Heart right ventricle (tissue), 16 donors: ENCODE measurements at regions not wholly inside any gene's neighbourhood (a gene's known extent, or its start where the extent isn't known, plus 50 kb on each side); places are given as distances from the start of the nearest gene placed in this dataset.
A peak's percentile ranks its signal among the peaks of the same experiment; 100 is the strongest.
"Not testable (repeated sequence)": the region's sequence is repeated elsewhere in the genome, so short reads cannot be mapped to it uniquely, and the experiment has no call there.

Experiments
- ATAC-seq, 8 donors: fragments of 200-7000 bp; cut with Tn5 transposase; one replicate each; pipeline ENCODE4 v1.9.1; 2020; ENCODE audit warnings: mild to moderate bottlenecking in 8 of 8, moderate library complexity in 8 of 8, moderate number of reproducible peaks in 1 of 8
- DNase-seq, 2 donors: peaks; one replicate each; pipeline ENCODE4 v3.0.0-alpha.2; 2020
- H3K27ac ChIP-seq, 10 donors: fragments of 200-600 bp; sonication (generic) in 2 of 10; one replicate each; pipeline versions ENCODE4 v1.5.0 to v1.8.0; 2020 to 2022; ENCODE audit warnings: mild to moderate bottlenecking in 3 of 10
- H3K27me3 ChIP-seq, 7 donors: fragments of 200-600 bp; one replicate each; pipeline ENCODE4 v1.8.0; 2021 to 2022; ENCODE audit warnings: mild to moderate bottlenecking in 2 of 7
- H3K36me3 ChIP-seq, 9 donors: fragments of 200-600 bp; sonication (generic) in 1 of 9; one replicate each; pipeline versions ENCODE4 v1.5.0 to v1.8.0; 2020 to 2022; ENCODE audit warnings: mild to moderate bottlenecking in 2 of 9
- H3K4me1 ChIP-seq, 9 donors: fragments of 200-600 bp; sonication (generic) in 1 of 9; one replicate each; pipeline versions ENCODE4 v1.5.0 to v1.8.0; 2020 to 2022; ENCODE audit warnings: mild to moderate bottlenecking in 4 of 9
- H3K4me3 ChIP-seq, 10 donors: fragments of 200-600 bp; sonication (generic) in 2 of 10; one replicate each; pipeline versions ENCODE4 v1.5.0 to v1.8.0; 2020 to 2022; ENCODE audit warnings: mild to moderate bottlenecking in 7 of 10, moderate library complexity in 2 of 10
- H3K9me3 ChIP-seq, 11 donors: fragments of 200-600 bp in 10 of 11; sonication (generic) in 2 of 11; one replicate each; pipeline versions ENCODE4 v1.5.0 to v1.8.0; 2013 to 2022; ENCODE audit warnings: mild to moderate bottlenecking in 2 of 11, control low read depth in 1 of 11, moderate library complexity in 1 of 11
- WGBS, 2 donors: extraction: QIAGEN DNeasy Blood & Tissue Kit; methylation state at CpG; one replicate each; pipeline ENCODE4 v1.1.7; 2013; ENCODE audit warnings: inconsistent platforms in 1 of 2; 5-methylcytosine and 5-hydroxymethylcytosine counted together
- intact Hi-C, 10 donors: fragments of 100-400 bp; cut with DNase I; formaldehyde crosslinking; loops; one replicate each; pipeline versions ENCODE4 v1.11.1 to v1.14.2; 2022
- TF ChIP-seq, protein P1 (sequence below), 9 donors: fragments of 200-600 bp; sonication (generic) in 2 of 9; IDR thresholded peaks; one replicate each; pipeline versions ENCODE4 v1.5.0 to v1.8.0; 2021 to 2022; ENCODE audit warnings: antibody characterized with exemption in 9 of 9, mild to moderate bottlenecking in 5 of 9, moderate library complexity in 1 of 9
- donor health status: Arrhythmogenic right ventricular cardiomyopathy.
- donor health status: ischemic (EF 13 %, LVEDD 7.1; RV severe dilation, severe dysfunction).
- donor health status: healthy with polysubstance abuse.
- donor health status: DM: no; HTN: yes; CAD: no.
- donor health status: DM: no; HTN: no; CAD: no.
- donor health status: ischemic (EF 25% LVEDD 6.9; RV normal size, moderate dysfunction).
- donor health status: ischemic (EF 25% LVEDD 5.7; RV mildly dilated, moderate dysfunction).
- donor health status: healthy.
- donor health status: DM: yes; HTN: yes; CAD: no.
- donor health status: Ischemic cardiomyopathy.
- donor health status: ischemic (EF 35%, LVEDD 5.7; RV mildly dilated, moderate dysfunction).
- donor health status: nonischemic (EF 11% LVEDD 7.7; RV severe dilation, severe dysfunction).
- donor health status: DM: yes; HTN: yes; CAD: no.
- donor health status: PGD.
- donor health status: ischemic (EF 29% LVEDD 5.4; RV normal size, mild dysfunction).
- donor health status: nonischemic (EF 23%, LVEDD 6.1; RV moderate dilation, normal function).

DNA sequence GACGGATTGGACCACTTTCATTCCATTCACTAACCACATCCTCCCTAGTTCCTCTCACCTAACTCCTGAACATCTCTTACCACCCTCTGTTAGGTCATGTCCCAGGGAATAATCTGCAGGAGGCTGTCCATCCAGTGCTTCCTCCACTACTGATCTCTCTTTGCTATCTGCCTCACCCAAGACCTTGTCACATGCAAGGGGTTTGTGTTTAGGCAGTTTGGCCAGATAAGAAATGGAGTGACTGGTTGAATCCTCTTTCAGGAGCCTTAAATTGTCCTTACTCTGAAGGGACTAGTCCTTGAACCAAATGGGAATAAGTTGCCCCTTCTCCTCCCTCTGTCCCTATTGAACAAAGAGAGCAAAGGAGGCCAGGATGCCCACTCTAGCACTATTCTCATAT is 249.2 kb upstream of the BTG1 start:
- Histone ChIP-seq H3K9me3 (peaks cover 0 to 35% (median 13%) of the 10 kb centered on the region in 11 donors), H3K36me3 (no peaks in the 10 kb centered on the region), H3K4me1 (peaks cover 0 to 31% (median 16%) of the 10 kb centered on the region in 9 donors), H3K27ac (peak overlapping the region in 1 of 10 donors; percentile 15), H3K4me3 (no peak overlapping the region), H3K27me3 (no peaks in the 10 kb centered on the region)
- 92 to 95% methylated on average over 1 of the region's 1 CpG for WGBS, 2 donors
- no peak for DNase-seq
- TF ChIP-seq, protein P1, sequence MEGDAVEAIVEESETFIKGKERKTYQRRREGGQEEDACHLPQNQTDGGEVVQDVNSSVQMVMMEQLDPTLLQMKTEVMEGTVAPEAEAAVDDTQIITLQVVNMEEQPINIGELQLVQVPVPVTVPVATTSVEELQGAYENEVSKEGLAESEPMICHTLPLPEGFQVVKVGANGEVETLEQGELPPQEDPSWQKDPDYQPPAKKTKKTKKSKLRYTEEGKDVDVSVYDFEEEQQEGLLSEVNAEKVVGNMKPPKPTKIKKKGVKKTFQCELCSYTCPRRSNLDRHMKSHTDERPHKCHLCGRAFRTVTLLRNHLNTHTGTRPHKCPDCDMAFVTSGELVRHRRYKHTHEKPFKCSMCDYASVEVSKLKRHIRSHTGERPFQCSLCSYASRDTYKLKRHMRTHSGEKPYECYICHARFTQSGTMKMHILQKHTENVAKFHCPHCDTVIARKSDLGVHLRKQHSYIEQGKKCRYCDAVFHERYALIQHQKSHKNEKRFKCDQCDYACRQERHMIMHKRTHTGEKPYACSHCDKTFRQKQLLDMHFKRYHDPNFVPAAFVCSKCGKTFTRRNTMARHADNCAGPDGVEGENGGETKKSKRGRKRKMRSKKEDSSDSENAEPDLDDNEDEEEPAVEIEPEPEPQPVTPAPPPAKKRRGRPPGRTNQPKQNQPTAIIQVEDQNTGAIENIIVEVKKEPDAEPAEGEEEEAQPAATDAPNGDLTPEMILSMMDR (IDR thresholded peaks at IDR 0.05), result no peak
- no peak for ATAC-seq
- intact Hi-C loops, result loop anchor here in 1 of 10 donors (5.0 kb wide), 1 partner anchor 248 kb away; the partner anchor contains the start of gene BTG1

DNA sequence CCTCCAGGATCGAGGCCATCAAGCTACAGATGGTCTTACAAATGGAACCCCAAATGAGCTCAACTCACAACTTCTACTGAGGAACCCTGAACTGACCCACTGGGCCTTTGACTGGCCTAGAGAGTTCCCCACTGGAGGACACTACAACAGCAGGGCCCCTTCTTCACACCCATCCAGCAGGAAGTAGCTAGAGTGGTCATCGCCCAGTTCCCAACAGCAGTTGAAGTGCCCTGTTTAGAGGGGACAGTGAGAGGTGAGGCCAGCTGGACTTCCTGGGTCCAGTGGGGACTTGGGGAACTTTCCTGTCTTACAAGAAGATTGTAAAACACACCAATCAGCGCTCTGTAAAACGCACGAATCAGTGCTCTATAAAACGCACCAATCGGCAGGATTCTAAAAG is 247.9 kb upstream of the BTG1 start:
- intact Hi-C loops, result no loop called here
- Histone ChIP-seq H3K27ac (no peak overlapping the region), H3K36me3 (no peaks in the 10 kb centered on the region), H3K4me1 (peaks cover 0 to 19% (median 4%) of the 10 kb centered on the region in 9 donors), H3K4me3 (no peak overlapping the region), H3K9me3 (peaks cover 0 to 35% (median 13%) of the 10 kb centered on the region in 11 donors), H3K27me3 (no peaks in the 10 kb centered on the region)
- ATAC-seq (no peak), DNase-seq (no peak)
- WGBS, 2 donors, result 92 to 99% methylated on average over 7 of the region's 7 CpGs
- TF ChIP-seq, protein P1 (IDR thresholded peaks at IDR 0.05), result no peak

DNA sequence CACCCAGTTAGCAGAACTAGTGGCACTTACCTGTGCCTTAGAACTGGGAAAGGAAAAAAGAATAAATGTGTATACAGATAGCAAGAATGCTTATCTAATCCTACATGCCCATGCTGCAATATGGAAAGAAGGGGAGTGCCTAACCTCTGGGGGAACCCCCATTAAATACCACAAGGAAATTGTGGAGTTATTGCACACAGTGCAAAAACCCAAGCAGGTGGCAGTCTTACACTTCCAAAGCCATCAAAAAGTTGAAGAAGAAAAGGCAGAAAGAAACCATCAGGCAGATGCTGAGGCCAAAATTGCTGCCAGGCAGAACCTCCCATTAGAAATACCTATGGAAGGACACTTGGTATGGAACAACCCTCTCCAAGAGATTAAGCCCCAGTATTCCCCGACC is 246.1 kb upstream of the BTG1 start:
- H3K36me3 ChIP-seq, H3K27ac ChIP-seq, intact Hi-C loops, H3K4me3 ChIP-seq, DNase-seq, ATAC-seq, H3K27me3 ChIP-seq, H3K4me1 ChIP-seq: not testable (repeated sequence)
- peaks cover 0 to 46% (median 20%) of the 10 kb centered on the region in 11 donors for H3K9me3 ChIP-seq
- WGBS, 2 donors, result 93 to 97% methylated on average over 1 of the region's 1 CpG

DNA sequence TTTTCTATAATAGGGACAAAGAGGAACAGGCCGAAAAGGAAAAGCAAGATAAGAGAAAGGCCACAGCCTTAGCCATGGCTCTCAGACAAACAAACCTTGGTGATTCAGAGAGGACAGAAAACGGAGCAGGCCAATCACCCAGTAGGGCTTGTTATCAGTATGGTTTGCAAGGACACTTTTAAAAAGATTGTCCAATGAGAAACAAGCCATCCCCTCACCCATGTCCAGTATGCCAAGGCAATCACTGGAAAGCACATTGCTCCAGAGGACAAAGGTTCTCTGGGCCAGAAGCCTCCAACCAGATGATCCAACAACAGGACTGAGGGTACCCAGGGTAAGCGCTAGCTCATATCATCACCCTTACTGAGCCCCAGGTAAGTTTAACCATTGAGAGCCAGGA is 243.8 kb upstream of the BTG1 start:
- intact Hi-C loops, result no loop called here
- TF ChIP-seq, protein P1 (IDR thresholded peaks at IDR 0.05), result no peak
- Histone ChIP-seq H3K4me1 (peaks cover 0 to 3% (median 0%) of the 10 kb centered on the region in 9 donors), H3K4me3 (no peak overlapping the region), H3K9me3 (peaks cover 0 to 42% (median 22%) of the 10 kb centered on the region in 11 donors), H3K36me3 (no peaks in the 10 kb centered on the region), H3K27me3 (no peaks in the 10 kb centered on the region), H3K27ac (no peak overlapping the region)
- DNase-seq (no peak), ATAC-seq (no peak)
- 62 to 87% methylated on average over 3 of the region's 3 CpGs for WGBS, 2 donors

DNA sequence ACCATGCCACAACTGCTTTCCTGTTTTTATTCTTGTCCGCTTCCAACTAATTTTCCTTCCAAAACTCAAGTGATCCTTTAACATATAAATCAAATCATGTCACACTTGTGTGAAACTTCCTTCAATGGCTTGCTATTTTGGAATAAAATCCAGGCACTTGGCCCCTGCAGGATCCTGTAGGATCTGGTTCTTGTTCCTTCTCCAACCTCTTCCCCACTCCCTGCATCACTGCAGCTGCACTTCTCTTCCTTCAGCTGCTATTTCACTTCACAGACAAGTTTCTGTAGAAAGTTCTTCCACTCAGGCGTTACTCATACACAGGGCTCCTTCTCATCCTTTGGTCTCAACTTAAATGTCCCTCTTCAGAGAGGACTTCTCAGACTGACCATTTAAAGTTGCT is 239.7 kb upstream of the BTG1 start:
- intact Hi-C loops, result no loop called here
- no peaks in the 10 kb centered on the region for H3K36me3 ChIP-seq
- no peak overlapping the region for H3K4me3 ChIP-seq
- DNase-seq (no peak), ATAC-seq (no peak)
- H3K9me3 ChIP-seq, result peaks cover 0 to 20% (median 9%) of the 10 kb centered on the region in 11 donors
- H3K27me3 ChIP-seq, result no peaks in the 10 kb centered on the region
- peaks cover 0 to 9% (median 0%) of the 10 kb centered on the region in 9 donors for H3K4me1 ChIP-seq
- WGBS, 2 donors, result 94 to 97% methylated on average over 2 of the region's 2 CpGs
- TF ChIP-seq, protein P1 (IDR thresholded peaks at IDR 0.05), result no peak
- H3K27ac ChIP-seq, result no peak overlapping the region
